ENCODE measurements at regions not wholly inside any gene's neighbourhood (a gene's known extent, or its start where the extent isn't known, plus 50 kb on each side); places are given as distances from the start of the nearest gene placed in this dataset.
"Not testable (repeated sequence)": the region's sequence is repeated elsewhere in the genome, so short reads cannot be mapped to it uniquely, and the experiment has no call there.

DNA sequence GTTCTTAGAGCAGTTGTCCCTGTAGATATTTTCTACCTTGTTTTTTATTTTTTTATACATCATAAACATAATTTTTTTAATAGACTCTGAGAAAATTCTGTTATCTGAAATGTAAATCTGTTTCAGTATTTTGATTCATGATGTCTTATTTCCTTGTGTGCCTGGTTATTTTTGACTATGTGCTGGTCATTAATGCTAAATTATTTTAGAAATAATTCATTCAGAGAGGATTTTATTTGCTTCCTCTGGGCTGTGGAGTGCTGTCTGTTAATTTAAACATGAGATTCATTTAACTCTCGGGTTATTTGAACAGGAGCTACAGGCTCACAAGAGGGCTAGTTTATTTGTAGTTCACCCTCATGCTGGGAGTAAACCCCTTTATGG is 124.3 kb upstream of the PITX1 start:
- DNase-seq (ENCODE audit: low read depth, low spot score) = no peak

DNA sequence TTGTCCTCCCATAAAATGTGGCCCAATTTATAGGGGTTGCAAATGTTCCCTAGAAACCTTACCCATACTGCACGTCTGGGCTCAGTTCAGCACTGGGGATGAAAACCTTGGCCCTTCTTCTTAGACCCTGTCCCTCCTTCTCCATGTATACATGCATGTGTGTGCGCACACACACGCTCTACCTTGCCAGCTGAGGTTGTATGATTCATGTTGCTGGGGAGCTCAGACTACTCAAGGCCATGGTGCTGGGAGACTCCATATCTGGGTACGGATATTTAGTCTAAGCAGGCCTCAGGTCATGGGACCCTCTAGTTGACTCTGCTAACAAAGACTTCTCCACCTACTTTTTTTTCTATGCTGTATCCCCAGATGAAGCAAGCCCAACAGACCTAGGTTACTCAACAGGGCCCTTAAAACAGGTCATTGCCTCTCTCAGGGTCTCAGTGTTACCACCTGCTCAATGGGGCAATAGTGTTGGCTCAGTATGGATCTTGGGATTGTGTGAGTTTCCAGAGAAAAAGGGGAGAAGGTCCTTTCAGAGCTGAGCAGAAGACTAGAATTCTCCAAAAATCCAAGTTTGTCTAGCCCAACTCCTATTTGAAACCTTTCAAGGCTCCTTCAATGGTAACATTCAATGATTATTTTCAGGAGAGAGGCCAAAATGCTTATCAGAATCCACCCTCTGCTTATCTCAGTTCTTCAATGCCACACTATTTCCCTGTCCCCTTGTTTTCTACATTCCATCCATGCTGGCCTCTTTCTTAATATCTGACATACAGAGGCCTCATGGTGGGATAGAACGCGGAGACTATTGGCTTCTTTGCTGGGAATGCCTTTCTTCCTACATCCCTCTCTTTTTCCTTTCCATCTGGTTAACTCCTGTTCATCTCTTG is 123.6 kb upstream of the PITX1 start:
- DNase-seq (ENCODE audit: low read depth, low spot score) = no peak

DNA sequence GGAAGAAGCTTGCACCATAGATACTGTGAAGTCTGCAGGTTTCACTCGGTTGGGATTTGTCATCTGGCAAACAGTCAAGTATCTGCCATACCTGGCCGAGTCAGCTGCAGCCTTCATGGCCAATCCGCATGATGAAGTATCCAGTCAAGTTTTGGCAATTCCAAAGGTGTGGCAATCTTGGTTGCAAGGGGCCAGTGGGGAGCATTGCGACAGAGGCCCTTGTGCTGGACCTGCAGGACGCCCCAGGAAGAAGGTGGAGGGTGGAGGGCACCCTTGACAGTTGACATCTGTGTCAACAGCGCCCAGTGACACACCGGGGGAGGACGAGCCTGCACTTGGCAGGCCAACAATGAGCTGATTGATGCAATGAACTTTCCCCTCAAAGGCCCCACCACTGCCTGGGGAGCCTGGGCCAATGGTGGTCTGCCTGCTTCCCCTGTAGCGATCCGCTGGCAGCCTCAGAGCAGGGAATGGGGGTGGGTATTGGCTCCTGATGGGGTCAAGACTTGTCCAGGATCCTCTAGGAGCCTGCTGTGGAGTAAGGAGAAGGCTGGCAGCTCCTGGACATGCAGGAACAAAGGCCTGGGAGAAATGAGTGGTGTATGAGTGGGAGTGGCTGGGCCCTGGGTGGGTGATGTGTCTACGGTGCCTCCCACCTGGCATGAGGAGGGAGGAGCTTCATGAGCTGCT is 122.8 kb upstream of the PITX1 start:
- DNase-seq (ENCODE audit: low read depth, low spot score) = no peak

DNA sequence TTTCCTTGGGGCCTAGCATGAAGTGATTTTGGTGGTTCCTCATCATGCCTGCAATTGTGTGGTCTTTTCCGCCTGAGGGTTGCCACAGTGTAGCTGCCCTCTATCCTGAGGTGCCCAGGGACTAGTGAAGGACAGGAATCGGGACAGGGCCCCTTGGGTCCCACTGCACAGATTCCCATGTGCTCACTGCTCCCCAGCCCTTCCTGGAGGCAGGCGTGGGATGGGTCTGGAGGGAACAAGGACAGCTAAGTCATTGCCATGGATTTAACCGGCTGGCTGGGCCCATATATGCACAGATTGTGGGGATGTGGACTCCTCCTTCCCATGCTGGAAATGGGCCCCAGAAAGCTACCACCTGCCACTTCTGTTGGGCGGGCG is 122.3 kb upstream of the PITX1 start:
- DNase-seq (ENCODE audit: low read depth, low spot score) = no peak

DNA sequence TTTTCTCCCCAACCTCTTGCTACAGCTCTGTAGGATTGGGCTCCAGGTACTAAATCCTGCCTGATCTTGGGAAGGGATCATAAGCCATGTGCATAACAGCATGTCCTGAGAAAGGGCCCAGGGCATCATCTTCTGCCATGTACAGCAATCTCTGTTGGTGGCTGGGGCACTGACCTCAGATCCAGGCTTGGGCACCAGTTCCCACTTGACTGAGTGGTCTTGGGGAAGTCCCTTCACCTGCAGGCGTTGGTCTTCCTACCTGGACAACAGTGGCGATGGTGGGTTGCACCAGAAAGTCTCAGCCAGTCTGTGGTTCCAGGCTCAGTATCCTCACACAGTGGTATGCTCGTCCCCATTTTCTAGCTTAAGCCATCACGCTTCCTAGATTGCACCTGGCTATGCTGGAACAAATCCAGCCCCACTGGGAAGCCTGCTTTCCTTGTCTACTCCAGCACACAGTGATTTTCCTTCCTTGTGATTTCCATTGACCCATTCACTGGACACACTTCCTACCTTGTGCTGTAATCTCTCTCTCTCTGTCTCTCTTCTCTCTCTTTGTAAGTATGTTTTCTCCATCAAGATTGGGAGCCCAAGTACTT is 121.7 kb upstream of the PITX1 start:
- DNase-seq (ENCODE audit: low read depth, low spot score) = no peak

DNA sequence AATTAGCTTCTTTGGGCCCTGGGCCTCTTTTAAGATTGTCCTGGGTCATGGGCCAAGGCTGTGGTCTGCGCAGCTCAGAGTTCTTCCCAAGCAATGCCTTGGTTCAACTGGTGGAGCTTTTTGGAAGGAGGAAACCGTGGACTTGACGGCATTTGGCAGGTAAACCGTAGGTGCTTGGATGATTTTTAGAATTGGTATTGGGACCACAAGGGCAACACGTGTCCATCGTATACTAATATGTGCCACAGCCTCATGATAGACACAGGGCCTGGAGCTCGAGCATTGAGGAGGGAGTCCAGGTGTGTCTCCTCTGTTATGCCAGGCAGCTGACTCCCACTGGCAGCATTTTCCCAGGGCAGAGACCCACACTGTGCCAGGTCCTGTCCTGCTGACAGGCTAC is 120.9 kb upstream of the PITX1 start:
- DNase-seq (ENCODE audit: low read depth, low spot score) = no peak

DNA sequence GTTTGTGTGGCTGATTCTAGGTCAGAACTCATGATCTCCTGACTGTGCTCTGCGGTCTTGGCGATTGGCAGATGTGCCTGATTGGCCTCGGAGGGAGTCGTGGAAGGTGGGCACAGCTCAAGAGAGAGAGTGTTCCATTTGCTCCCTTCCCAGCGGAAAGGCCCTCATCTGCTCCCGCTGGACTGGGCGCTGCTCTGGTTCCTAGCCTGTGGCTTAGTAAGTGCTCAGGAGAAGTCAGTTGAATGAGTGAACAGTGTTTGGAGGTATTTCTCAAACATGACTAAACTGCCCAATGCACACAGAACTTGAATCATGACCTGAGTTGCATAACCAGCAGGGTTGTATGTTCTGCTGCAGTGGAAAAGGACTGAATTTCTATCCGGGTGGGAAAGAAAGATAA is 120.2 kb upstream of the PITX1 start:
- DNase-seq (ENCODE audit: low read depth, low spot score) = no peak

DNA sequence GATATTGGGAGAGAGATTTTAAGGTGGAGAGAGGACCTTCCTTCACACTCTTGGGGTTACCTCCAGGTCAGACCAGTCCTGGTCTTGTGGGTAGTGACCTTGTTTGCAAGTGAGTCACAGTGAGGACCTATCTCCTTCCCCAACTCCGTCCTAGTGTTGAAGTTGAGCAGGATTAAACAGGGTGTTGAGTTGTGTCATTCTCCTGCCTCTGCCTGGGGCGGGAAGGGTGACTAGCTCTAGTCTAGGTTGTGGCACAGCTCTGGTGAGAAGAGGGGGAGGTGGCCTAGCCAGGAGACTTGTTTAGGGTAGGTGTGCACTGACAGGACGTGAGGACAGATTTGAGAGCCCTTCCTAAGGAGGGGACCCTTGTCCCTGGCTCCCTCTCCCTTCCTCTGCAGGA is 119.6 kb upstream of the PITX1 start:
- DNase-seq (ENCODE audit: low read depth, low spot score) = no peak

DNA sequence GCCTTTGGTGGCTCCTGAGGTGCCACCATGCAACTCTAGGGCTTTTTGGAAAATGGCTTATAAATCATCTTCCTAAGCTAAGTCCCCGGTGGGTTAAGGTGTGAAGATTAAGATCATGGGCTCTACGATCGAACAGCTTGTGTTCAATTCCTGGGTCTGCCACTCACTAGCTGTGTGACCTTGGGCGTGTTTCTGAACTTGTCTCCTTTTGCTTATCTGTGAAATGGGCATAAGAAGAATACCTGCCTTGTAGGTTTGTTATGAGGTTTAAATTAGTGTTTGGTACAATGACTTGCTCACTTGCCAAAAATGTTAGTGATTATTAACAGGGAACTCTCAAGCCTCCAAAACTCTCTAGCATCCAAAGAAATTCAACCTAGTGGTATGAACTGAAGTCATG is 119.2 kb upstream of the PITX1 start:
- no peak for DNase-seq (ENCODE audit: low read depth, low spot score)

DNA sequence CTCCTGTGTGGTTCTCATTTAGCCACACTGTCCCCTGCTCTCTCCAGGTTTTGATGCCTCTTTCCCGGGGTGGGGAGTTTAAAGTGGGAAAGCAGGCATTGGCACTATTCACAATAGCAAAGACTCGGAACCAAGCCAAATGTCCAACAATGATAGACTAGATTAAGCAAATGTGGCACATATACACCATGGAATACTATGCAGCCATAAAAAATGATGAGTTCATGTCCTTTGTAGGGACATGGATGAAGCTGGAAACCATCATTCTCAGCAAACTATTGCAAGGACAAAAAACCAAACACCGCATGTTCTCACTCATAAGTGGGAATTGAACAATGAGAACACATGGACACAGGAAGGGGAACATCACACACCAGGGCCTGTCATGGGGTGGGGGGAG is 117.6 kb upstream of the PITX1 start:
- not testable (repeated sequence) for DNase-seq (ENCODE audit: low read depth, low spot score)

DNA sequence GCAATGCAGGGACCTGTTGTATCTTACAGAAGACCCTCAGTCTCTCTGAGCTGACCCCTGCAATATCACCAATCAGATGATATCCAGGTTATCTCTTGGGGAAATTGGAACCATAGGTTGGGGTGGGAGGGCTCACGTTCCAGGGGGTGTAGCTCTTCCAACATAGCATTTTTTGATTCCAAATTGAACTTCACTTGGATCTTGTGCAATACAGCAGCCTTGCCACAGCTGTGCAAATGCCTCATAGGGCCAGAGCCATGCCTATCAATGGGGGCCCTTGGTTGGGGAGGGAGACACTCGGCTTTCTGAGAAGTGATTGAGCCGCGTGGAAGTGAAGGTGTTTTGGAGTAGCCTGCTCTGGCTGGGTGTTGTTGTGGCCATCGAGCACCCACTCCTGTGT is 117.2 kb upstream of the PITX1 start:
- no peak for DNase-seq (ENCODE audit: low read depth, low spot score)

DNA sequence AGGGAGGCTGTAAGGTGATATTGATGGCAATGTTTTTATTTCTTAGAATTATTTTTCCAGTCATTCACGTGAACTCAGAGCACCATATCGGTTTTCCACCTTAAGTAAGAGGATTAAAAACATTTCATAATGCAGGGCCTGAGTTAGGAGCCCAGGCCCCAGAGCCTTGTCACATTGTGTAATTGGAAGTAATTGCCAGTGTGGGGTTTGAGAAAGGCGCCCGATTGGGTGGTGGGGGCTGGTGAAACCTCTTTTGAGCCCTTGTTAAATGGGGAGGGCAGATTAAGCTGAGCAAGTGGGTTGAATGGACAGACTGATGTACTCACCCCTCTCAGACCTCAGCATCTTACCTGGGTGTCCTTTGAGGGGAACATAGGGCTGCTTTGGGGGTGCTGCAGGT is 116.7 kb upstream of the PITX1 start:
- DNase-seq (ENCODE audit: low read depth, low spot score) = no peak

DNA sequence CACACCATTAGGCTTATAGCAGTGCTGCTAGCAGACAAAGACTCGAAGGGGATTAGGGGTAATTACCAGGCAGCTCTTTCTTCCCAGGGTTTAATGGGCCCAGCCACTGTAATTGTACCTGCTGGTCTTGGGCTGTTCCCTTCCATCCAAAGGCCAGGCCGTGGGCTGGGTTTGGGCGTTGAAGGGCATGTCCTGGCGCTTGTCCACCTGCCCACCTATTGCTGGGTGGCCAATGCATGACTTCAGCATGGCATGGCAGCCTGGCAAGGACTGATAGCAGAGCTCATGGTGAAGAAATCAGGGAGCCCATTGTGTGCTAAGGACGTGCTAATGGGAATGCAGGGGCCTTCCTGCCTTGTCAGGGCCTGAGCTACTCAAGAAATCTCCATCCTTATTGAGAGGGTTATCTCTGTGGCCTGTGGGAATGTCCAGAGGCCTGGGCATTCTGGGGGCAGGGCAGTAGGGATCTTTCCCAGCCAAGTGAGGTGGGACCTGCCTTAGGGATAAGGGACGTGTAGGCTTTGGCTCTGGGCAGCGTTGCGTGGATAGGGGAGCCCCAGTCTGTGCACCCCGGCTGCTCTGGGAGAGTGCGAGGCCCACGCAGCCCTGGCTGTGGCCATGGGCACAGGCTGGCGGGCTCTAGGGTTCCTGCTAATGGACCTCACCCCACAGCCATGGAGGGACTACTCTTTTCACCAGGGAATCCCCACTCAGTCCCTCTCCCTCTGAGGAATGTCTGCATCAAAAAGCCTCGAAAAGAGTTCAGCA is 116.1 kb upstream of the PITX1 start:
- DNase-seq (ENCODE audit: low read depth, low spot score) = no peak

DNA sequence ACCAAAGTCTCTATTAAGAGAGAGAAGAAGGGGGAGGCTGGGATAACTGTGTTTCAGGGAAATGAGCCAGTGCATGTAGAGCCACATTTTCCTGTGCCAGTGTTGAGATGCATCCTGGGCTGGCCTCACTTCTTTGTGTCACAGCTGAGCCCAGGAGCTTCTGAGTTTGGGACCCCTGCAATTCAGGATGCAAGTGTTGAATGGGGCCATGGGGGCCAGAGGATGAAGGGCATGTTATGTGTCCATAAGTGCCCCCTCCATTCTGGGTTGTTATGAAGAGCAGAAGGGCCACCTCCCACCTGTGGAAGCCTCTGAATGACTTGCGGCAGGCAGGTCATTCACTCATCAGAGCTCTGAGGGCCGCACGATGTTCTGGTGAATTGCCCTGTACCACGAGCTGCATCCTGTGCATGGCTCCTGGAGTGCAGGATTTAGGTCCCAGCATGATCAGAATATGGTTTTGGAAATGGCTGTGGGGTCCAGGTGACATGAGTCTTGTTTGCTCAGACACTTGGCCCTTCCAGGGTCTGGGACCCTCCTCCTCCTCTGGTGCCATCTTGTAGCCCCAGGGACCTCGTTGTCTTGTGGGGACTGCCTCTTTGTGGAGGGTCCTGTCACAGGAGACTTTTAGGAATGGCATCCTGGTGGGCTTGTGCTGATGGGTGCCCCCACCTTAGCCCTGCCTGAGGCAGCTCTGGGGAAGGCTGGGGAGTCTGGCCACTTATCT is 115.4 kb upstream of the PITX1 start:
- no peak for DNase-seq (ENCODE audit: low read depth, low spot score)

DNA sequence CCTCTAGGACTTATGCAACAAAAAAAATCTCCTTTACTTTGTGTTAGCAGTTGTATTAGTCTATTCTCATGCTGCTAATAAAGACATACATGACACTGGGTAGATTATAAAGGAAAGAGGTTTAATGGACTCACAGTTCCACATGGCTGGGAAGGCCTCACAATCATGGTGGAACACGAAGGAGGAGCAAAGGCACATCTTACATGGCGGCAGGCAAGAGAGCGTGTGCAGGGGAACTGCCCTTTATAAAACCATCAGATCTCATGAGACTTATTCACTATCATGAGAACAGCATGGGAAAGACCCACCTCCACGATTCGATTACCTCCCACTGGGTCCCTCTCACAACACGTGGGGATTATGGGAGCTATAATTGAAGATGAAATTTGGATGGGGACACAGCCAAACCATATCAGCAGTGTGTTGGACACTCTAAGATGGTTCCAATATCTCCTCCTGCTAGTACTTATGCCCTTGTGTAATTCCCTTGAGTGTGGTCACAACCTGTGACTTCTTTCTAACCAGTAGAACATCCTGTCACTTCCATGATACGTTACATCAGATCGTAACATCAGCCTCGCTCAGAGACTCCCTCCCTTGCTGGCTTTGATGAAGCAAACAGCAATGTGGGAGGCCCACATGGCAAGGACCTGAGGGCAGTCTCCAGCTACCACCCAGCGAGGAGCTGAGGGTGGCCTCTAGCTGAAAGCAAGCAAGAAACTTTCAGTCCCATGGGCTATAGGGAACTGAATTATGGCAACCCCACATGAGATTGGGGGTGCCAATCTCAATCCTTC is 113.5 kb upstream of the PITX1 start:
- no peak for DNase-seq (ENCODE audit: low read depth, low spot score)

DNA sequence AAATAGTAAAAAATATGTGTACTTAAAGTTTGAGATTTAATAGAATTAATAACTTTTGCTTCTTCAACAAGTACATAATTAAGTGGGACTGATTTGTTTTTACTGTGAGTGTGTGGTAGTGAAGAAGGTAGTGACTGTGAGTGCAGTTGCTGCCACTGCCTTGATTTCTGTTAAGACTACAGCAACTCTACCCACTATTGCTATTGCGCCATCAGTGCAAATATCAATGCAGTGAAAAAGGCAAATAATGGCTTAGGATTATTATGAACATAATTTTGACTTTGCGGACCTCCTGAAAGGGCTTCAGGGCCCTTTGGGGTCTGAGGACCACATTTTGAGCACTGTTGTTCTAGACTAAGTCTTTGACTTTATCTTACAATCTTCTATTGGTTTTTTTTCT is 112.0 kb upstream of the PITX1 start:
- DNase-seq (ENCODE audit: low read depth, low spot score) = no peak

DNA sequence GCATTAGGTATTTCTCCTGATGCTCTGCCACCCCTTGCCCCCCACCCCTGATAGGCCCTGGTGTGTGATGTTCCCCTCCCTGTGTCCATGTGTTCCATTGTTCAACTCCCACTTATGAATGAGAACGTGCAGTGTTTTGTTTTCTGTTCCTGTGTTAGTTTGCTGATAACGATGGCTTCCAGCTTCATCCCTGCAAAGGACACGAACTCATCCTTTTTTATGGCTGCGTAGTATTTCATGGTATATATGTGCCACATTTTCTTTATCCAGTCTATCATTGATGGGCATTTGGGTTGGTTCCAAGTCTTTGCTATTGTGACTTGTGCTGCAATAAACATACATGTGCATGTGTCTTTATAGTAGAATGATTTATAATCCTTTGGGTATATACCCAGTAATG is 109.7 kb upstream of the PITX1 start:
- not testable (repeated sequence) for DNase-seq (ENCODE audit: low read depth, low spot score)

DNA sequence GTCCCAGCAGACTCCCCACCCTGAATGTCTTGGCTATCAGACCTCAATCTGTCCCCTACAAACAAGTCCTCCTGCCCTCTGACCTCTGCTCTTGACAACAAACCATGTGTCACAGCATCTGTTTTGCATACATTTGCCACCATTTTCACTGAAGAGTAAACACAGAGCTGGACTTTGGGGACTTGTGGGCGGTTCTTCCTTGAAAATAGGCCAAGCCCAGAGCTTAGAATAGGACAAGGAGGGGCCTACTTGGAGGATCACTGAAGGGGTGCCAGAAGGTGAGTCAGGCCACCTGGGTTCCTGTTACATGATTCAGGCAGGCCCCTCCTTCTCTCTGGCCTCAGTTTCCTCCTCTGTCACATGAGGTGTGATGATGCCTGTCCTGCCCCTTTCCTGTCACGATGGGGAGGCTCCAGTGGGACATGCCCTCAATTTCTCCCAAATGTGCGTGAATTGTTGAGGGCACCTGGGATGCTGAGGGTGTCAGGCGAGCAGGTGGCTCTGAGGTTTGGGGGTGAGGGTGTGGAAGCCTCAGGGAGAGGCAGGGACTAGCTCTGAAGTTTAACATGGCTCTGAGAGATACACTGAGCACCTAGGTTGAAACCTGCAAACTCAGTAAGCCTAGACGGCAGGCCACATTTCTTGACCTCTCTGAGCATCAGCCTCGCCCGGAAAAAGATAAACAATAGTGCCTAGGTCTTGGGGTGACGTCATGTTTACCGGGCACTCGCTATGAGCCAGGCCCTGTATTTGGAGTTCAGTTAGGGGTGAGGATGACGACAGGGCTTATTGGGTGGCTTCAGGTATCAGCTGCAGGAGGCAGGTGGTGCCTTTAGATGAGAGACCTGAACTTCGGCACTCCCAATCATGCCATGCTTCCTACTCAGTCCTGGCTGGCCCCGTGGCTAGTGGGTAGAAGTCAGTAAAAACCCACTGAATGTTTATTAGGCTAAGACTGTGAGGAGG is 107.6 kb upstream of the PITX1 start:
- no peak for DNase-seq (ENCODE audit: low read depth, low spot score)

DNA sequence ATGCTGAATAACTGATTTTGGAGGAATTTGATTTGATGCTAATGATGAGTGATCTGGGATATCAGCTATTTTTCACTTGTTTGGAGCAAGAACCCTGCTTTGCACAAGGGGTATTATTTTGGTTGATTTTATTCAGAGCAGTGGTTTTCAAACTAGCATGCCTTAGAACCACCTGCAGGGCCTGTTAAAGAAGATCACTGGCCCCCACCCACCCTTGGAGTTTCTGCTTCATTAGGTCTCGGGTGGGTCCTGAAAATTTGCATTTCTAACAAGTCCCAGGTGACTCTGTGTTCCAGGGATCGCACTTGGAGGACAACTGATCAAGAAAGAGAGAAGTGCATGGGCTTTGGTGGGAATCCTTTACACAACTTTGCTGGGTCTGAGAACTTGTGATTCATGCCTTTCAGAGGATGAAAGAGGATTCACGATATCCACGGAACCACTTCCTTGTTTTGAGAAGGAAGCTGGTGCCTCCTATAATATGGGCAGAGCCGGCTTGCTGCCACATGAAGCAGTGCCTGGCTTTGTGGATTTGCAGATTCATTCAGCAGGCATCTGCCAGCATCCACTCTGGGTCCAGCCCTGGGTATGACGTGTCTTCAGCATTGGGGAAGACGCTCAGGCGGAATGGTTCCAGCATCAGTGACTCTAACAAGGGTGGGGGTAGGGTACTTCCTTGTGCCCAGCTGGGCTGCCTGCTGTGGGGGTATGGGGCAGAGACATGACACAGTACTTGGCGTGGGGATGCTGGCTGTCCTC is 106.6 kb upstream of the PITX1 start:
- DNase-seq (ENCODE audit: low read depth, low spot score) = no peak

Data from iPS DF 19.7 (cell line).